ENCODE measurements at regions not wholly inside any gene's neighbourhood (a gene's known extent, or its start where the extent isn't known, plus 50 kb on each side); places are given as distances from the start of the nearest gene placed in this dataset.

DNA sequence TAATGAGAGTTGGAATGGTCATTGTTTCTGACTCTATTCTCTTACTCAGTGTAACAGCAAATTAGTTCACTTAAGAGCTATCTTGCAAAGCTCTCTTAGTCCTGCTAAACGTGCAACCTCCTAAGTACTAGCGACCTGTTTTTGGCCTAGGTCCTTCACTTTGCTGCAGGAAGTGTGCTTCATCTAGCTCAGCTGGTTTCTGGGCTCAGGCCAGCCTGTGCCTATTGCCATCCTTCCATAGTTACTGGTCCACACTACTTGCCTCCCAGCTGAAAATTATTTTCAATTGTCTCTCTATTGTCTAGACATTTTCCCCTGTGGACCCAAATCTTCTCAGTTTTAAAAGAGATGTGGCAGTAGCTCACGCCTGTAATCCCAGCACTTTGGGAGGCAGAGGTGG lies 561.3 kb downstream of the FGF9 start:
- Mint-ChIP-seq H3K36me3 (ENCODE audit: low read depth) (no peaks in the 10 kb centered on the region), H3K27ac (no peak overlapping the region), H3K9me3 (no peaks in the 10 kb centered on the region), H3K4me1 (peaks cover 15% of the 10 kb centered on the region), H3K27me3 (no peaks in the 10 kb centered on the region), H3K4me3 (no peak overlapping the region)
- no peak for ATAC-seq (replicated peaks)

- peak; percentile 82 for ATAC-seq (replicated peaks)
- no peak overlapping the region for H3K27ac Mint-ChIP-seq
Measured at GRCh38 chr13:22235285-22235949, 564.5 kb downstream of the FGF9 start.

DNA sequence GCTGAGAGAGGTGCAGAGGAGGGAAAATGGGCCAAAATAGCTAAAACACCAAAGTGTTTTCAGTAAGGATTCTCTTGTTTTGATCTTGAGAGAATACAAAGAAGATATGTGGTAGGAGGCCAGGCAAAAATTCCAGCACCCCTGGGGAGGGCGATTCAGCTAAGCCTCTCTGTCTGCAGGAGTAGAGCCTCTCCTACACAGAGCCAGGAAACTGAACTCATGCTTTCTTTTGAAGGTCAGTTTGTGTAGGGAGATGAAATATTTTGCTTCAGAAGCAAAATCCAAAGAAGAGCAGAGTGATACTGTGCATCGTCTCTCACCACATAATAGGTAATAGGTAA lies 565.0 kb downstream of the FGF9 start:
- Mint-ChIP-seq H3K4me1 (peaks cover 5% of the 10 kb centered on the region), H3K4me3 (no peak overlapping the region), H3K36me3 (ENCODE audit: low read depth) (no peaks in the 10 kb centered on the region), H3K9me3 (no peaks in the 10 kb centered on the region), H3K27me3 (no peaks in the 10 kb centered on the region), H3K27ac (no peak overlapping the region)
- no peak for ATAC-seq (replicated peaks)

More at GRCh38 chr13:22235285-22235949, 564.5 kb downstream of the FGF9 start:
- Mint-ChIP-seq H3K36me3 (ENCODE audit: low read depth) (no peaks in the 10 kb centered on the region), H3K4me3 (no peak overlapping the region), H3K27me3 (no peaks in the 10 kb centered on the region), H3K9me3 (no peaks in the 10 kb centered on the region), H3K4me1 (peaks cover 10% of the 10 kb centered on the region)

GRCh38 chr13:22238269-22238668 lies 567.4 kb downstream of the FGF9 start:
- H3K9me3 Mint-ChIP-seq, result no peaks in the 10 kb centered on the region
- no peak overlapping the region for H3K27ac Mint-ChIP-seq
- no peaks in the 10 kb centered on the region for H3K27me3 Mint-ChIP-seq
- no peaks in the 10 kb centered on the region for H3K36me3 Mint-ChIP-seq (ENCODE audit: low read depth)
- ATAC-seq (replicated peaks), result no peak
- no peaks in the 10 kb centered on the region for H3K4me1 Mint-ChIP-seq
- no peak overlapping the region for H3K4me3 Mint-ChIP-seq

DNA sequence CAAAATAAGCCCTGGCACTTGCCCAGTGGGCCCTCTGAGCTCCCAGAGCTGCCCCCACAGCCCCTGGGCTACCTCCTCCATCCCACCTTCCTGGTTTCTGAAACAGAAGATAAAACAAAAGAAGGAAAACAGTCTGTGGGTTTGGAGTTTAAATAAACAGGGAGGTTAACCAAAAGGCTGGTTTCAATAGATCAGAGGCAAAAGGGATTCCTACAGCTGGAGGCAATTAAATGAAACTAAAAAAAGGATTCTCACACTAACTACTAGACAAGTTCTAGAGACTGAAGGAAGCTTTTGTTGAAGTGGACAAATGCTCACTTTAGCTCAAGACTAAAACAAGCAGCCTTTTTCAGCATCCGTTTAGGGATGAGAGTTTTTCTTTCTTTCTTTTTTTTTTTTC lies 569.8 kb downstream of the FGF9 start:
- Mint-ChIP-seq H3K27ac (no peak overlapping the region), H3K36me3 (ENCODE audit: low read depth) (no peaks in the 10 kb centered on the region), H3K27me3 (no peaks in the 10 kb centered on the region), H3K4me3 (no peak overlapping the region), H3K4me1 (no peaks in the 10 kb centered on the region), H3K9me3 (no peaks in the 10 kb centered on the region)
- ATAC-seq (replicated peaks), result no peak

GRCh38 chr13:22243469-22244163 lies 572.7 kb downstream of the FGF9 start:
- Mint-ChIP-seq H3K27ac (no peak overlapping the region), H3K9me3 (no peaks in the 10 kb centered on the region), H3K36me3 (ENCODE audit: low read depth) (no peaks in the 10 kb centered on the region), H3K27me3 (no peaks in the 10 kb centered on the region), H3K4me1 (no peaks in the 10 kb centered on the region), H3K4me3 (no peak overlapping the region)
- ATAC-seq (replicated peaks), result no peak

- no peak overlapping the region for H3K27ac Mint-ChIP-seq
- no peak overlapping the region for H3K4me3 Mint-ChIP-seq
Measured at GRCh38 chr13:22252281-22252830, 581.5 kb downstream of the FGF9 start.

GRCh38 chr13:22253107-22253506 lies 582.2 kb downstream of the FGF9 start:
- no peaks in the 10 kb centered on the region for H3K4me1 Mint-ChIP-seq
- H3K9me3 Mint-ChIP-seq, result no peaks in the 10 kb centered on the region
- no peaks in the 10 kb centered on the region for H3K27me3 Mint-ChIP-seq
- H3K27ac Mint-ChIP-seq, result no peak overlapping the region
- H3K4me3 Mint-ChIP-seq, result no peak overlapping the region
- ATAC-seq (replicated peaks), result no peak
- H3K36me3 Mint-ChIP-seq (ENCODE audit: low read depth), result no peaks in the 10 kb centered on the region

More at GRCh38 chr13:22252281-22252830, 581.5 kb downstream of the FGF9 start:
- Mint-ChIP-seq H3K9me3 (no peaks in the 10 kb centered on the region), H3K27me3 (no peaks in the 10 kb centered on the region), H3K36me3 (ENCODE audit: low read depth) (no peaks in the 10 kb centered on the region), H3K4me1 (no peaks in the 10 kb centered on the region)
- ATAC-seq (replicated peaks), result no peak

DNA sequence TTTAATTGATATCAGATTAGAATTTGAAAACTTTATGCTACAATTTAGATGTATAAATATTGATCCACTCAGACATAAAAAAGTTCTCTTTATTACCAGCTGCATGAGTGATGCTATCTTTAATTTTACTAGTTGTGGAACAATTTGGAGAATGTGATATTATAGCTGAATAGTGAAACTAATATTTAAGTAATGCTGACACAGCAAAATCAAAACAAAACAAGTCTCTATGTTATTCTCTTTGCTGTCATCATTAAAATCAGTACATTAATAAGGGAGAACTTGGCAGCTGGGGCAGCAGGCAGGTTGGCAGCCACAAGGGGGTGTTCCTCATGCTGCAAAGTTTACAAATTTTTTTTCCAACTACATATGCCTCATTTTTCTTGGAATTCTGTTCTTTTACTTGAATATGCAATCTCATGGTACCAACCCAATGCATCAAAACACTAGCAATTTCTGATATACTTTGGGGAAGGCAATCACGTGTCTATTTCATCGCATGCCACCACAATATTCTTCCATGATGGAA lies 585.3 kb downstream of the FGF9 start:
- Mint-ChIP-seq H3K4me1 (no peaks in the 10 kb centered on the region), H3K4me3 (no peak overlapping the region), H3K36me3 (ENCODE audit: low read depth) (no peaks in the 10 kb centered on the region), H3K27me3 (no peaks in the 10 kb centered on the region), H3K27ac (no peak overlapping the region), H3K9me3 (no peaks in the 10 kb centered on the region)
- ATAC-seq (replicated peaks), result no peak

GRCh38 chr13:22262001-22262885 lies 591.4 kb downstream of the FGF9 start:
- no peaks in the 10 kb centered on the region for H3K27me3 Mint-ChIP-seq

GRCh38 chr13:22263185-22263584 lies 592.3 kb downstream of the FGF9 start:
- H3K9me3 Mint-ChIP-seq, result no peaks in the 10 kb centered on the region
- H3K36me3 Mint-ChIP-seq (ENCODE audit: low read depth), result no peaks in the 10 kb centered on the region
- no peak for ATAC-seq (replicated peaks)
- no peak overlapping the region for H3K4me3 Mint-ChIP-seq
- H3K27me3 Mint-ChIP-seq, result no peaks in the 10 kb centered on the region
- H3K4me1 Mint-ChIP-seq, result no peaks in the 10 kb centered on the region
- no peak overlapping the region for H3K27ac Mint-ChIP-seq

More at GRCh38 chr13:22262001-22262885, 591.4 kb downstream of the FGF9 start:
- Mint-ChIP-seq H3K9me3 (no peaks in the 10 kb centered on the region), H3K36me3 (ENCODE audit: low read depth) (no peaks in the 10 kb centered on the region), H3K4me3 (no peak overlapping the region), H3K27ac (no peak overlapping the region), H3K4me1 (no peaks in the 10 kb centered on the region)
- ATAC-seq (replicated peaks), result no peak

GRCh38 chr13:22265563-22265962 lies 594.7 kb downstream of the FGF9 start:
- Mint-ChIP-seq H3K27me3 (no peaks in the 10 kb centered on the region), H3K4me3 (no peak overlapping the region), H3K4me1 (no peaks in the 10 kb centered on the region), H3K36me3 (ENCODE audit: low read depth) (no peaks in the 10 kb centered on the region), H3K9me3 (no peaks in the 10 kb centered on the region), H3K27ac (no peak overlapping the region)
- no peak for ATAC-seq (replicated peaks)

DNA sequence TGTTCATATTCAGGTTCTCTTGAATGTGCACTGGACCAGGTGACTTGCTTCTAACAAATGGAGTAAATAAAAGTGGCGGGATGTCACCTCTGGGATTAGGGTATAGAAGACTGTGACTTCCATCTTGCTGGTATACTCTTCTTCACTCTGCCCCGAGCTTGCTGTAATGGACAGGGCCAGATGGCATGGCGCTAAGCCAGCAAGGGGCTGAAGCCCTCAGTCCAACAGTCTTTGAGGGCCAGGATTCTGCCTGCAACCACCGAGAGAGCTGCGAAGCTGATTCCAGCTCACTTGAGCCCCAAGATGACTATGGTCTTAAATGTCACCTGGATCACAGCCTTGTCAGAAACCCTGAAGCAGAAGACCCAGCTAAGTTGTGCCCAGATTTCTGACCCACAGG lies 600.0 kb downstream of the FGF9 start:
- Mint-ChIP-seq H3K9me3 (no peaks in the 10 kb centered on the region), H3K4me1 (peaks cover 5% of the 10 kb centered on the region), H3K27ac (no peak overlapping the region), H3K4me3 (no peak overlapping the region), H3K36me3 (ENCODE audit: low read depth) (no peaks in the 10 kb centered on the region), H3K27me3 (no peaks in the 10 kb centered on the region)
- ATAC-seq (replicated peaks), result no peak

GRCh38 chr13:22271903-22272302 lies 601.0 kb downstream of the FGF9 start:
- Mint-ChIP-seq H3K9me3 (no peaks in the 10 kb centered on the region), H3K27ac (no peak overlapping the region), H3K4me1 (peaks cover 5% of the 10 kb centered on the region), H3K4me3 (no peak overlapping the region), H3K36me3 (ENCODE audit: low read depth) (no peaks in the 10 kb centered on the region), H3K27me3 (no peaks in the 10 kb centered on the region)
- no peak for ATAC-seq (replicated peaks)
